Uterus (tissue), 3 donors: ENCODE measurements at regions not wholly inside any gene's neighbourhood (a gene's known extent, or its start where the extent isn't known, plus 50 kb on each side); places are given as distances from the start of the nearest gene placed in this dataset.

Source experiments
- DNase-seq, 2 donors: peaks; one replicate each; pipeline ENCODE4 v3.0.0-alpha.2; 2019 to 2020
- H3K27ac ChIP-seq, 2 donors: fragments of 200-600 bp; sonication (generic); 1 replicate in 1 of 2; 2 replicates in 1 of 2; pipeline ENCODE4 v1.5.1; 2016 to 2018
- H3K27me3 ChIP-seq, 2 donors: fragments of 200-600 bp; sonication (generic); one replicate each; pipeline ENCODE4 v1.5.1; 2018 to 2019; ENCODE audit warnings: control low read depth in 1 of 2
- H3K36me3 ChIP-seq, 2 donors: fragments of 200-600 bp; sonication (generic); one replicate each; pipeline ENCODE4 v1.5.1; 2019; ENCODE audit warnings: control low read depth in 1 of 2
- H3K4me1 ChIP-seq, 2 donors: fragments of 200-600 bp; sonication (generic); one replicate each; pipeline ENCODE4 v1.5.1; 2018 to 2019; ENCODE audit warnings: control low read depth in 1 of 2
- H3K4me3 ChIP-seq, 2 donors: fragments of 200-600 bp; sonication (generic); 1 replicate in 1 of 2; 2 replicates in 1 of 2; pipeline ENCODE4 v1.5.1; 2018 to 2019; ENCODE audit warnings: mild to moderate bottlenecking in 1 of 2
- H3K9me3 ChIP-seq, 2 donors: fragments of 200-600 bp; sonication (generic); one replicate each; pipeline ENCODE4 v1.5.1; 2019; ENCODE audit warnings: control low read depth in 1 of 2
- CTCF ChIP-seq, 4 experiments: fragments of 200-600 bp in 2 of 4; fragments of 450-650 bp in 2 of 4; sonication (generic) in 2 of 4; IDR thresholded peaks; one replicate each; pipeline ENCODE4 v1.5.1; 2016 to 2019; ENCODE audit warnings: antibody characterized with exemption in 4 of 4, mild to moderate bottlenecking in 2 of 4, moderate library complexity in 1 of 4
- POLR2A ChIP-seq, 2 donors: fragments of 450-650 bp; IDR thresholded peaks; one replicate each; pipeline ENCODE4 v1.6.1; 2016; ENCODE audit warnings: antibody characterized with exemption in 2 of 2, mild to moderate bottlenecking in 1 of 2, moderate library complexity in 1 of 2
- intact Hi-C: fragments of 100-400 bp; cut with DNase I; formaldehyde crosslinking; loops from one replicate; pipeline ENCODE4 v1.15.1; 2023; ENCODE audit warnings: low total_unique reads
- donor health status: DM: yes; HTN: yes; CAD: no.

GRCh38 chr10:124278356-124278755, 140.4 kb downstream of the OAT start:
- no peaks in the 10 kb centered on the region for H3K27me3 ChIP-seq
- H3K4me3 ChIP-seq, result no peak overlapping the region
- no peak for DNase-seq
- no peak for TF ChIP-seq CTCF (IDR thresholded peaks at IDR 0.05)
- TF ChIP-seq POLR2A (IDR thresholded peaks at IDR 0.05), result no peak
- no peaks in the 10 kb centered on the region for H3K4me1 ChIP-seq
- H3K36me3 ChIP-seq, result no peaks in the 10 kb centered on the region
- H3K9me3 ChIP-seq, result no peaks in the 10 kb centered on the region
- intact Hi-C loops, result no loop called here
- H3K27ac ChIP-seq, result no peak overlapping the region

- no peak for DNase-seq
- no peak overlapping the region for H3K4me3 ChIP-seq
- intact Hi-C loops, result no loop called here
- H3K9me3 ChIP-seq, result peaks cover 0 to 3% of the 10 kb centered on the region in 2 donors
- no peaks in the 10 kb centered on the region for H3K4me1 ChIP-seq
- H3K27me3 ChIP-seq, result no peaks in the 10 kb centered on the region
- no peak overlapping the region for H3K27ac ChIP-seq
- no peaks in the 10 kb centered on the region for H3K36me3 ChIP-seq
- TF ChIP-seq POLR2A (IDR thresholded peaks at IDR 0.05) (no peak), CTCF (IDR thresholded peaks at IDR 0.05) (no peak)
Measured at GRCh38 chr10:124273141-124273540, 145.6 kb downstream of the OAT start.

GRCh38 chr10:124271676-124272075, 147.0 kb downstream of the OAT start:
- Histone ChIP-seq H3K4me1 (no peaks in the 10 kb centered on the region), H3K9me3 (peaks cover 0 to 3% of the 10 kb centered on the region in 2 donors), H3K36me3 (no peaks in the 10 kb centered on the region), H3K4me3 (no peak overlapping the region), H3K27ac (no peak overlapping the region), H3K27me3 (no peaks in the 10 kb centered on the region)
- intact Hi-C loops, result no loop called here
- no peak for TF ChIP-seq CTCF (IDR thresholded peaks at IDR 0.05)
- TF ChIP-seq POLR2A (IDR thresholded peaks at IDR 0.05), result no peak
- no peak for DNase-seq

GRCh38 chr10:124270530-124271327, 148.0 kb downstream of the OAT start:
- Histone ChIP-seq H3K27me3 (no peaks in the 10 kb centered on the region), H3K9me3 (peaks cover 0 to 3% of the 10 kb centered on the region in 2 donors), H3K4me1 (no peaks in the 10 kb centered on the region), H3K27ac (no peak overlapping the region), H3K36me3 (no peaks in the 10 kb centered on the region), H3K4me3 (no peak overlapping the region)
- intact Hi-C loops, result no loop called here
- no peak for DNase-seq
- TF ChIP-seq CTCF (IDR thresholded peaks at IDR 0.05) (no peak), POLR2A (IDR thresholded peaks at IDR 0.05) (no peak)

GRCh38 chr10:124268976-124269375, 149.7 kb downstream of the OAT start:
- intact Hi-C loops, result no loop called here
- H3K9me3 ChIP-seq, result peaks cover 0 to 3% of the 10 kb centered on the region in 2 donors
- H3K4me3 ChIP-seq, result no peak overlapping the region
- TF ChIP-seq CTCF (IDR thresholded peaks at IDR 0.05) (no peak), POLR2A (IDR thresholded peaks at IDR 0.05) (no peak)
- no peak for DNase-seq
- H3K27ac ChIP-seq, result no peak overlapping the region
- H3K27me3 ChIP-seq, result no peaks in the 10 kb centered on the region
- H3K36me3 ChIP-seq, result no peaks in the 10 kb centered on the region
- no peaks in the 10 kb centered on the region for H3K4me1 ChIP-seq
